ENCODE measurements at regions not wholly inside any gene's neighbourhood (a gene's known extent, or its start where the extent isn't known, plus 50 kb on each side); places are given as distances from the start of the nearest gene placed in this dataset.

- ChIA-PET CTCF (interaction anchor here (0.6 kb wide), 1 partner anchor 190 kb away, joined by 3 read pairs; no protein-coding TSS in a partner anchor), POLR2A (ENCODE audit: low non-redundant PET) (no interaction called here)
- no peak overlapping the region for H3K27ac ChIP-seq
- no peak for TF ChIP-seq CTCF (conservative IDR thresholded peaks at IDR 0.05; ENCODE audit: low read depth)
- no peak for DNase-seq (ENCODE audit: low spot score)
Measured at GRCh38 chr9:107862323-107862722, 372.8 kb upstream of the KLF4 start.

GRCh38 chr9:107861075-107861474, 371.5 kb upstream of the KLF4 start:
- POLR2A ChIA-PET (ENCODE audit: low non-redundant PET) = no interaction called here
- DNase-seq (ENCODE audit: low spot score) = no peak
- CTCF ChIA-PET = interaction anchor here (0.6 kb wide), 1 partner anchor 124 kb away, joined by 3 read pairs; no protein-coding TSS in a partner anchor
- TF ChIP-seq CTCF (conservative IDR thresholded peaks at IDR 0.05; ENCODE audit: low read depth) = no peak
- H3K27ac ChIP-seq = no peak overlapping the region

GRCh38 chr9:107858260-107858659, 368.7 kb upstream of the KLF4 start:
- H3K27ac ChIP-seq = no peak overlapping the region
- DNase-seq (ENCODE audit: low spot score) = no peak
- TF ChIP-seq CTCF (conservative IDR thresholded peaks at IDR 0.05; ENCODE audit: low read depth) = no peak
- ChIA-PET POLR2A (ENCODE audit: low non-redundant PET) (no interaction called here), CTCF (interaction anchor here (0.6 kb wide), 1 partner anchor 10 kb away, joined by 4 read pairs; no protein-coding TSS in a partner anchor)

GRCh38 chr9:107856633-107857032, 367.1 kb upstream of the KLF4 start:
- CTCF ChIA-PET = no interaction called here
- TF ChIP-seq CTCF (conservative IDR thresholded peaks at IDR 0.05; ENCODE audit: low read depth) = no peak
- no peak for DNase-seq (ENCODE audit: low spot score)

GRCh38 chr9:107855164-107855563, 365.6 kb upstream of the KLF4 start:
- POLR2A ChIA-PET (ENCODE audit: low non-redundant PET) = no interaction called here
- CTCF ChIA-PET = interaction anchor here (1.0 kb wide), 1 partner anchor 390 kb away, joined by 4 read pairs; no protein-coding TSS in a partner anchor
- no peak for DNase-seq (ENCODE audit: low spot score)
- no peak overlapping the region for H3K27ac ChIP-seq
- no peak for TF ChIP-seq CTCF (conservative IDR thresholded peaks at IDR 0.05; ENCODE audit: low read depth)

More at GRCh38 chr9:107856633-107857032, 367.1 kb upstream of the KLF4 start:
- no peak overlapping the region for H3K27ac ChIP-seq
- POLR2A ChIA-PET (ENCODE audit: low non-redundant PET) = no interaction called here

- no peak overlapping the region for H3K27ac ChIP-seq
- DNase-seq (ENCODE audit: low spot score) = no peak
- POLR2A ChIA-PET (ENCODE audit: low non-redundant PET) = no interaction called here
- CTCF ChIA-PET = no interaction called here
- no peak for TF ChIP-seq CTCF (conservative IDR thresholded peaks at IDR 0.05; ENCODE audit: low read depth)
Measured at GRCh38 chr9:107853461-107853860, 363.9 kb upstream of the KLF4 start.
